ENCODE measurements at regions not wholly inside any gene's neighbourhood (a gene's known extent, or its start where the extent isn't known, plus 50 kb on each side); places are given as distances from the start of the nearest gene placed in this dataset.

DNA sequence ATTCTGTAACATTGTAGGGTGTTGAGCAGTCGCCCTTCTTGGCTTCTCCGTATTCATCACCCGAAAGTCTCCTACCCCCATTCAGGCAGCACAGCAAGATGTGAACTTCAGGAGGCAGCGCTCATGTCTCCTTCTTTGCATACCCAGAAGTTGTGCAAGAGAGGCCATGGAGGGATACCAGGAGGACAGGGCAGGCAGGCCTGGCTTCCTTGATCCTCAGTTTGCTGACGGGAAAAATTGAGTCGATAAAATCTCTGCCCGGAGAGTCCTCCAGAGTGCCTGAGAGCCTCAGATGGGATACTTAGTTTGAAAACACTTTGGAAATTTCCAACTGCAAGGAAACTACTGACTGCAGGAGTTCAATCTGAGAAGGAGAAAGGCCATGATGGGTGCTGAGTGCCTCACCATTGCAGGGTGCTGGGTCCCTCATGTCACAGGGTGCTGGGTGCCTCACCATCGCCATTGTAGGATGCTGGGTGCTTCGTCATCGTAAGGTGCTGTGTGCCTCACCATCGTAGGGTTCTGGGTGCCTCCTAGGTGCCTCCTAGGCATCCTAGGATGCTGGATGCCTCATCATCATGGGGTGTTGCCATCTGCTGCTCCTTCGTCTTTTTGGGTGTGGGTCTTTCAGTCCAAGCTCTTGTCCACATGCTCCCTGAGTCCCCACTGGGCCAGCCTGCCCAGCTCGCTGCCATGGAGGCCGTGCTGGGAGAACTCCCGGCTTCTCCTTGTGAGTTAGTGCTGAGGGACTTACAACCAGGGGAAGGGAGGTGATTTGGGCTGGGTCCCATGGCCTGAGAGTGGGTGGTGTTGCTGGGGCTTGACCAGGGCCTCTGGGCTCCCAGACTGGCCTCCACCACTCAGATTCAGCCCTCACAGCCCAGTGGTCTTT lies 162.4 kb downstream of the DDX1 start:
- POLR2A ChIA-PET, result no interaction called here
- TF ChIP-seq, protein P1, sequence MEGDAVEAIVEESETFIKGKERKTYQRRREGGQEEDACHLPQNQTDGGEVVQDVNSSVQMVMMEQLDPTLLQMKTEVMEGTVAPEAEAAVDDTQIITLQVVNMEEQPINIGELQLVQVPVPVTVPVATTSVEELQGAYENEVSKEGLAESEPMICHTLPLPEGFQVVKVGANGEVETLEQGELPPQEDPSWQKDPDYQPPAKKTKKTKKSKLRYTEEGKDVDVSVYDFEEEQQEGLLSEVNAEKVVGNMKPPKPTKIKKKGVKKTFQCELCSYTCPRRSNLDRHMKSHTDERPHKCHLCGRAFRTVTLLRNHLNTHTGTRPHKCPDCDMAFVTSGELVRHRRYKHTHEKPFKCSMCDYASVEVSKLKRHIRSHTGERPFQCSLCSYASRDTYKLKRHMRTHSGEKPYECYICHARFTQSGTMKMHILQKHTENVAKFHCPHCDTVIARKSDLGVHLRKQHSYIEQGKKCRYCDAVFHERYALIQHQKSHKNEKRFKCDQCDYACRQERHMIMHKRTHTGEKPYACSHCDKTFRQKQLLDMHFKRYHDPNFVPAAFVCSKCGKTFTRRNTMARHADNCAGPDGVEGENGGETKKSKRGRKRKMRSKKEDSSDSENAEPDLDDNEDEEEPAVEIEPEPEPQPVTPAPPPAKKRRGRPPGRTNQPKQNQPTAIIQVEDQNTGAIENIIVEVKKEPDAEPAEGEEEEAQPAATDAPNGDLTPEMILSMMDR (IDR thresholded peaks at IDR 0.05), result no peak
- H3K4me1 Mint-ChIP-seq (ENCODE audit: low read depth), result no peaks in the 10 kb centered on the region
- no peak for DNase-seq
- Histone ChIP-seq H3K4me1 (ENCODE audit: insufficient read depth, low read length) (no peaks in the 10 kb centered on the region), H3K36me3 (ENCODE audit: insufficient read depth, low read length) (no peaks in the 10 kb centered on the region), H3K9me3 (ENCODE audit: control insufficient read depth in 1 of 2, insufficient read depth in 1 of 2, low read length in 2 of 2) (peaks cover 0 to 13% of the 10 kb centered on the region in 2 experiments), H3K4me3 (ENCODE audit: low read length) (no peak overlapping the region), H3K27me3 (ENCODE audit: control insufficient read depth in 1 of 2, insufficient read depth in 2 of 2, low read length in 2 of 2) (peaks cover 0 to 4% of the 10 kb centered on the region in 2 experiments), H3K27ac (ENCODE audit: low read depth in 1 of 2, low read length in 2 of 2) (no peak overlapping the region)
- CTCF ChIA-PET, result no interaction called here
- intact Hi-C loops (cut with DNase I, micrococcal nuclease), result no loop called here
- no peaks in the 10 kb centered on the region for H3K36me3 Mint-ChIP-seq (ENCODE audit: low read depth)
- no peak overlapping the region for H3K27ac Mint-ChIP-seq
- H3K27me3 Mint-ChIP-seq, result no peaks in the 10 kb centered on the region
- H3K4me3 Mint-ChIP-seq, result no peak overlapping the region
- H3K9me3 Mint-ChIP-seq, result no peaks in the 10 kb centered on the region
- no peak for ATAC-seq (ENCODE audit: poor library complexity)

DNA sequence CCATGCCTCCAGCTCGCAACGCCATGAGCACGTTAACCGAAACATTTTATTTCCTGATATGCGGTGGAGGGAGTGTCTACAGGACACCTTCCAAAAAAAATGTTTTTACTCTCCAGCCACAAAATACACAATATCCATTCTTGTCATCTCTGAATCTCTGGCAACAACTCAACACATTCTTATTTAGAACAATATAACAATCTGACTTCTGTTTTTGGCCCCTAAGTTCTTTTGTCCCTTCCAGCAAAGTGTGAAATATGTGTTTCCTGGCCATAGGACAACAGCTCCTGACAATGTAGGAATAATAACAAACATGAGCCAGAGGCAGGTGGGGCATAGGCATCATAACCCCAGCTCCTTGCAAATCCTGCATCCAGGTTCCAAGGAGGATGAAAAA lies 163.0 kb downstream of the DDX1 start:
- no peaks in the 10 kb centered on the region for H3K36me3 ChIP-seq (ENCODE audit: insufficient read depth, low read length)
- H3K4me3 ChIP-seq (ENCODE audit: low read length), result no peak overlapping the region
- intact Hi-C loops (cut with DNase I, micrococcal nuclease), result no loop called here
- ChIA-PET CTCF (no interaction called here), POLR2A (no interaction called here)
- no peak overlapping the region for H3K27ac Mint-ChIP-seq
- peaks cover 0 to 13% of the 10 kb centered on the region in 2 experiments for H3K9me3 ChIP-seq (ENCODE audit: control insufficient read depth in 1 of 2, insufficient read depth in 1 of 2, low read length in 2 of 2)
- H3K4me1 ChIP-seq (ENCODE audit: insufficient read depth, low read length), result no peaks in the 10 kb centered on the region
- TF ChIP-seq, protein P1 (IDR thresholded peaks at IDR 0.05), result no peak
- peaks cover 0 to 4% of the 10 kb centered on the region in 2 experiments for H3K27me3 ChIP-seq (ENCODE audit: control insufficient read depth in 1 of 2, insufficient read depth in 2 of 2, low read length in 2 of 2)
- no peak for ATAC-seq (ENCODE audit: poor library complexity)
- no peak for DNase-seq
- H3K36me3 Mint-ChIP-seq (ENCODE audit: low read depth), result no peaks in the 10 kb centered on the region
- no peaks in the 10 kb centered on the region for H3K9me3 Mint-ChIP-seq
- H3K27me3 Mint-ChIP-seq, result no peaks in the 10 kb centered on the region
- no peak overlapping the region for H3K4me3 Mint-ChIP-seq
- no peaks in the 10 kb centered on the region for H3K4me1 Mint-ChIP-seq (ENCODE audit: low read depth)
- no peak overlapping the region for H3K27ac ChIP-seq (ENCODE audit: low read depth in 1 of 2, low read length in 2 of 2)

DNA sequence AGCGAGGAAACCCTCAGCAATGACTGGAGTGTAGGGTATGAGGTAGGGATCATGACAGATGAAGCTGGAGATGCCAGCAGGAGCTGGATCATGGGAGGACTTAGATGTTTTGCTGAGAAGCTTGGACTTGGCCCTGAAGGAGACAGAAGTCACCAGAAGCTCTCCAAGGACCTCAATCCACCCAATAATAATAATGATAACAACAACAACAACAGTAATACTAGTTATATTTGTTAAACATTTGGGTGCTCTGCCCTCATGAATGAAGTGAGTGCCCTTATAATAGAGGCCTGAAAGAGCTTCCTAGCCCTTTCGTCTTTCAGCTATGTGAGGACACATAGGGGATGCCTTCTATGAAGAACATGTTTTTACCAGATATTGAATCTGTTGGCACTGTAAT lies 163.9 kb downstream of the DDX1 start:
- no peak for DNase-seq
- Mint-ChIP-seq H3K36me3 (ENCODE audit: low read depth) (no peaks in the 10 kb centered on the region), H3K9me3 (no peaks in the 10 kb centered on the region), H3K4me3 (no peak overlapping the region), H3K4me1 (ENCODE audit: low read depth) (no peaks in the 10 kb centered on the region), H3K27ac (no peak overlapping the region), H3K27me3 (no peaks in the 10 kb centered on the region)
- Histone ChIP-seq H3K4me3 (ENCODE audit: low read length) (no peak overlapping the region), H3K27ac (ENCODE audit: low read depth in 1 of 2, low read length in 2 of 2) (no peak overlapping the region), H3K9me3 (ENCODE audit: control insufficient read depth in 1 of 2, insufficient read depth in 1 of 2, low read length in 2 of 2) (peaks cover 0 to 13% of the 10 kb centered on the region in 2 experiments), H3K27me3 (ENCODE audit: control insufficient read depth in 1 of 2, insufficient read depth in 2 of 2, low read length in 2 of 2) (peaks cover 0 to 4% of the 10 kb centered on the region in 2 experiments), H3K36me3 (ENCODE audit: insufficient read depth, low read length) (no peaks in the 10 kb centered on the region), H3K4me1 (ENCODE audit: insufficient read depth, low read length) (no peaks in the 10 kb centered on the region)
- ATAC-seq (ENCODE audit: poor library complexity), result no peak
- TF ChIP-seq, protein P1 (IDR thresholded peaks at IDR 0.05), result no peak
- POLR2A ChIA-PET, result no interaction called here
- intact Hi-C loops (cut with DNase I, micrococcal nuclease), result no loop called here
- CTCF ChIA-PET, result interaction anchor here (0.5 kb wide), 1 partner anchor 422 kb away, joined by 3 read pairs; no protein-coding TSS in a partner anchor
